SK-N-SH (cell line): ENCODE measurements at regions not wholly inside any gene's neighbourhood (a gene's known extent, or its start where the extent isn't known, plus 50 kb on each side); places are given as distances from the start of the nearest gene placed in this dataset.

ENCODE experiments used
- CTCF ChIA-PET: fragments of 300-600, 350-600 bp; formaldehyde crosslinking; extraction: SDS; loops from one replicate; lab custom pipeline; 2021; lab: Yijun Ruan, JAX
- POLR2A ChIA-PET: fragments of 350-600 bp; sonication (Branson Sonifier 250); formaldehyde crosslinking; extraction: SDS; loops from one replicate; lab custom pipeline; 2020; ENCODE audit warnings: antibody characterized with exemption, inconsistent platforms; lab: Yijun Ruan, JAX
- DNase-seq: peaks from one replicate; pipeline ENCODE4 v3.0.0; 2012
- H2AFZ ChIP-seq: fragments of 200-600 bp; sonication (generic); 2 replicates; pipeline ENCODE4 v1.8.1; 2016; ENCODE audit warnings: antibody characterized with exemption, mild to moderate bottlenecking, low read depth
- H3F3A ChIP-seq: fragments of 200-600 bp; sonication (generic); replicated peaks from 2 replicates; pipeline ENCODE3; 2016; ENCODE audit warnings: antibody characterized with exemption, mild to moderate bottlenecking; ENCODE audit not compliant: insufficient read depth
- H3K27ac ChIP-seq, 2 experiments: fragments of 200-500 bp in 1 of 2; fragments of 200-600 bp in 1 of 2; sonication (Bioruptor generic) in 1 of 2; sonication (generic), shearing (Covaris generic) in 1 of 2; 2 replicates each; pipeline versions ENCODE4 v1.5.1 to v1.6.1; 2014 to 2016; ENCODE audit warnings: low read depth in 2 of 2, inconsistent platforms in 1 of 2, low read length in 1 of 2, mild to moderate bottlenecking in 1 of 2, mixed read lengths in 1 of 2
- H3K27me3 ChIP-seq: fragments of 200-600 bp; sonication (generic), shearing (Covaris generic); 2 replicates; pipeline ENCODE4 v1.6.1; 2016; ENCODE audit warnings: mixed run types; ENCODE audit not compliant: insufficient read depth
- H3K36me3 ChIP-seq, 2 experiments: fragments of 200-500 bp in 1 of 2; fragments of 200-600 bp in 1 of 2; sonication (Bioruptor generic) in 1 of 2; sonication (generic) in 1 of 2; replicated peaks in 1 of 2; 2 replicates each; pipeline versions ENCODE3 to v1.5.1; 2014 to 2016; ENCODE audit warnings: low read length in 1 of 2, mild to moderate bottlenecking in 1 of 2; ENCODE audit not compliant: insufficient read depth in 2 of 2, control insufficient read depth in 1 of 2
- H3K4me1 ChIP-seq, 2 experiments: fragments of 200-500 bp in 1 of 2; fragments of 200-600 bp in 1 of 2; sonication (Bioruptor generic) in 1 of 2; sonication (generic), shearing (Covaris generic) in 1 of 2; 2 replicates each; pipeline versions ENCODE4 v1.5.1 to v1.6.1; 2014 to 2016; ENCODE audit warnings: low read depth in 1 of 2, low read length in 1 of 2, mixed run types in 1 of 2; ENCODE audit not compliant: insufficient read depth in 2 of 2, control insufficient read depth in 1 of 2
- H3K4me2 ChIP-seq: fragments of 200-600 bp; sonication (generic), shearing (Covaris generic); 2 replicates; pipeline ENCODE4 v1.6.1; 2017; ENCODE audit warnings: mixed run types
- H3K4me3 ChIP-seq, 2 experiments: fragments of 200-500 bp in 1 of 2; fragments of 200-600 bp in 1 of 2; sonication (Bioruptor generic) in 1 of 2; sonication (generic), shearing (Covaris generic) in 1 of 2; 2 replicates each; pipeline versions ENCODE4 v1.5.1 to v1.8.1; 2014 to 2016; ENCODE audit warnings: low read depth in 2 of 2, inconsistent platforms in 1 of 2, low read length in 1 of 2, mild to moderate bottlenecking in 1 of 2, mixed read lengths in 1 of 2, moderate library complexity in 1 of 2
- H3K79me2 ChIP-seq: fragments of 200-600 bp; sonication (generic); 2 replicates; pipeline ENCODE4 v1.8.1; 2017; ENCODE audit warnings: mild to moderate bottlenecking; ENCODE audit not compliant: insufficient read depth
- H3K9ac ChIP-seq: fragments of 200-600 bp; sonication (generic); 2 replicates; pipeline ENCODE4 v1.6.1; 2017; ENCODE audit warnings: mixed run types
- H3K9me2 ChIP-seq: fragments of 200-600 bp; sonication (generic); 2 replicates; pipeline ENCODE4 v1.6.1; 2017; ENCODE audit warnings: mixed run types
- H3K9me3 ChIP-seq: fragments of 200-600 bp; sonication (generic); 2 replicates; pipeline ENCODE4 v1.6.1; 2017; ENCODE audit warnings: mixed run types, mild to moderate bottlenecking, moderate library complexity
- H4K20me1 ChIP-seq: fragments of 200-600 bp; sonication (generic); 2 replicates; pipeline ENCODE4 v1.6.1; 2017; ENCODE audit warnings: mild to moderate bottlenecking, mixed run types; ENCODE audit not compliant: insufficient read depth
- CHD2 ChIP-seq: fragments of 150-350 bp; IDR thresholded peaks from 2 replicates; pipeline ENCODE4 v1.6.1; 2018; ENCODE audit warnings: low read length; ENCODE audit not compliant: partially characterized antibody
- ELF1 ChIP-seq: IDR thresholded peaks from 2 replicates; pipeline ENCODE4 v1.4.0; 2012
- EZH2phosphoT487 ChIP-seq: fragments of 200-600 bp; sonication (generic); IDR thresholded peaks from 2 replicates; pipeline ENCODE4 v1.6.1; 2017; ENCODE audit warnings: low read depth, mixed run types, mild to moderate bottlenecking, antibody characterized with exemption, moderate library complexity, borderline replicate concordance
- FOXJ3 ChIP-seq: sonication (generic); formaldehyde crosslinking; IDR thresholded peaks from 2 replicates; pipeline ENCODE4 v1.5.1; 2020; ENCODE audit warnings: mild to moderate bottlenecking, missing genetic modification reagents
- MEF2A ChIP-seq: IDR thresholded peaks from 2 replicates; pipeline ENCODE4 v1.4.0; 2012; ENCODE audit warnings: low read depth, borderline replicate concordance
- POLR2AphosphoS5 ChIP-seq: IDR thresholded peaks from 2 replicates; pipeline ENCODE4 v1.6.1; 2012; ENCODE audit warnings: low read depth, low read length
- RCOR1 ChIP-seq: fragments of 150-350 bp; IDR thresholded peaks from 2 replicates; pipeline ENCODE4 v1.6.1; 2017; ENCODE audit warnings: antibody characterized with exemption, low read length
- RXRA ChIP-seq: IDR thresholded peaks from 2 replicates; pipeline ENCODE4 v1.4.0; 2012; ENCODE audit warnings: low read depth, mild to moderate bottlenecking, borderline replicate concordance
- WGBS: methylation state at CpG from one replicate; pipeline ENCODE4 v1.1.6; 2017; ENCODE audit warnings: low lambda C conversion rate; 5-methylcytosine and 5-hydroxymethylcytosine counted together
- TF ChIP-seq, protein P1 (sequence below): fragments of 150-350 bp; IDR thresholded peaks from 2 replicates; pipeline ENCODE4 v1.6.1; 2016; ENCODE audit warnings: mild to moderate bottlenecking, low read depth, low read length
- TF ChIP-seq, protein P2 (sequence below): IDR thresholded peaks from 2 replicates; pipeline ENCODE4 v1.4.0; 2012; ENCODE audit warnings: low read depth
- TF ChIP-seq, protein P3 (sequence below): IDR thresholded peaks from 2 replicates; pipeline ENCODE4; 2012
- TF ChIP-seq, protein P4 (sequence below): fragments of 200-600 bp; sonication (generic); IDR thresholded peaks from 2 replicates; pipeline ENCODE4 v1.6.1; 2017; ENCODE audit warnings: antibody characterized with exemption, mild to moderate bottlenecking, moderate library complexity

GRCh38 chr1:60311838-60312237, 238.3 kb upstream of the C1orf87 start:
- Histone ChIP-seq H3K36me3 (no peaks in the 10 kb centered on the region), H2AFZ (no peak overlapping the region), H3K79me2 (no peaks in the 10 kb centered on the region), H3K9ac (no peak overlapping the region), H3K27ac (no peak overlapping the region), H3F3A (no peaks in the 10 kb centered on the region)
- ChIA-PET POLR2A (no interaction called here), CTCF (interaction anchor here (1.1 kb wide), 1 partner anchor 11 kb away, joined by 3 read pairs; no protein-coding TSS in a partner anchor)
- TF ChIP-seq, protein P1, sequence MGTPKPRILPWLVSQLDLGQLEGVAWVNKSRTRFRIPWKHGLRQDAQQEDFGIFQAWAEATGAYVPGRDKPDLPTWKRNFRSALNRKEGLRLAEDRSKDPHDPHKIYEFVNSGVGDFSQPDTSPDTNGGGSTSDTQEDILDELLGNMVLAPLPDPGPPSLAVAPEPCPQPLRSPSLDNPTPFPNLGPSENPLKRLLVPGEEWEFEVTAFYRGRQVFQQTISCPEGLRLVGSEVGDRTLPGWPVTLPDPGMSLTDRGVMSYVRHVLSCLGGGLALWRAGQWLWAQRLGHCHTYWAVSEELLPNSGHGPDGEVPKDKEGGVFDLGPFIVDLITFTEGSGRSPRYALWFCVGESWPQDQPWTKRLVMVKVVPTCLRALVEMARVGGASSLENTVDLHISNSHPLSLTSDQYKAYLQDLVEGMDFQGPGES, result no peak
- no peak for TF ChIP-seq RXRA
- TF ChIP-seq EZH2phosphoT487, result no peak
- no peak for TF ChIP-seq ELF1
- no peak for TF ChIP-seq CHD2
- TF ChIP-seq, all 33 proteins: peak for 0
- Histone ChIP-seq H3K4me1 (no peaks in the 10 kb centered on the region), H3K27me3 (no peaks in the 10 kb centered on the region), H4K20me1 (no peaks in the 10 kb centered on the region), H3K4me3 (no peak overlapping the region), H3K9me2 (no peaks in the 10 kb centered on the region), H3K4me2 (no peak overlapping the region), H3K9me3 (no peaks in the 10 kb centered on the region)
- DNase-seq, result no peak

GRCh38 chr1:60299581-60299980, 226.0 kb upstream of the C1orf87 start:
- H3K27me3 ChIP-seq, result no peaks in the 10 kb centered on the region
- no peaks in the 10 kb centered on the region for H4K20me1 ChIP-seq
- no peaks in the 10 kb centered on the region for H3K9me3 ChIP-seq
- DNase-seq, result no peak
- H3K4me1 ChIP-seq, result peaks cover 0 to 3% of the 10 kb centered on the region in 2 experiments; a peak in 2 of 4 replicates
- WGBS, result 41% methylated on average over 5 of the region's 5 CpGs
- no peak for TF ChIP-seq POLR2AphosphoS5
- TF ChIP-seq ELF1, result no peak
- TF ChIP-seq RCOR1, result no peak
- TF ChIP-seq FOXJ3 (CRISPR knock-in tag), result no peak
- no peak for TF ChIP-seq MEF2A
- TF ChIP-seq, protein P2, sequence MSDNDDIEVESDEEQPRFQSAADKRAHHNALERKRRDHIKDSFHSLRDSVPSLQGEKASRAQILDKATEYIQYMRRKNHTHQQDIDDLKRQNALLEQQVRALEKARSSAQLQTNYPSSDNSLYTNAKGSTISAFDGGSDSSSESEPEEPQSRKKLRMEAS, result no peak
- TF ChIP-seq, protein P1, result no peak
- TF ChIP-seq, protein P3, sequence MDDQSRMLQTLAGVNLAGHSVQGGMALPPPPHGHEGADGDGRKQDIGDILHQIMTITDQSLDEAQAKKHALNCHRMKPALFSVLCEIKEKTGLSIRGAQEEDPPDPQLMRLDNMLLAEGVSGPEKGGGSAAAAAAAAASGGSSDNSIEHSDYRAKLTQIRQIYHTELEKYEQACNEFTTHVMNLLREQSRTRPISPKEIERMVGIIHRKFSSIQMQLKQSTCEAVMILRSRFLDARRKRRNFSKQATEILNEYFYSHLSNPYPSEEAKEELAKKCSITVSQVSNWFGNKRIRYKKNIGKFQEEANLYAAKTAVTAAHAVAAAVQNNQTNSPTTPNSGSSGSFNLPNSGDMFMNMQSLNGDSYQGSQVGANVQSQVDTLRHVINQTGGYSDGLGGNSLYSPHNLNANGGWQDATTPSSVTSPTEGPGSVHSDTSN, result no peak
- TF ChIP-seq, protein P4, sequence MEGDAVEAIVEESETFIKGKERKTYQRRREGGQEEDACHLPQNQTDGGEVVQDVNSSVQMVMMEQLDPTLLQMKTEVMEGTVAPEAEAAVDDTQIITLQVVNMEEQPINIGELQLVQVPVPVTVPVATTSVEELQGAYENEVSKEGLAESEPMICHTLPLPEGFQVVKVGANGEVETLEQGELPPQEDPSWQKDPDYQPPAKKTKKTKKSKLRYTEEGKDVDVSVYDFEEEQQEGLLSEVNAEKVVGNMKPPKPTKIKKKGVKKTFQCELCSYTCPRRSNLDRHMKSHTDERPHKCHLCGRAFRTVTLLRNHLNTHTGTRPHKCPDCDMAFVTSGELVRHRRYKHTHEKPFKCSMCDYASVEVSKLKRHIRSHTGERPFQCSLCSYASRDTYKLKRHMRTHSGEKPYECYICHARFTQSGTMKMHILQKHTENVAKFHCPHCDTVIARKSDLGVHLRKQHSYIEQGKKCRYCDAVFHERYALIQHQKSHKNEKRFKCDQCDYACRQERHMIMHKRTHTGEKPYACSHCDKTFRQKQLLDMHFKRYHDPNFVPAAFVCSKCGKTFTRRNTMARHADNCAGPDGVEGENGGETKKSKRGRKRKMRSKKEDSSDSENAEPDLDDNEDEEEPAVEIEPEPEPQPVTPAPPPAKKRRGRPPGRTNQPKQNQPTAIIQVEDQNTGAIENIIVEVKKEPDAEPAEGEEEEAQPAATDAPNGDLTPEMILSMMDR, result no peak
- ChIA-PET POLR2A (no interaction called here), CTCF (interaction anchor here (0.6 to 0.9 kb wide), 3 partner anchors 18 to 450 kb away, joined by 3 to 5 read pairs (median 3); no protein-coding TSS in a partner anchor)
- no peak overlapping the region for H3K27ac ChIP-seq
- H3K4me3 ChIP-seq, result no peak overlapping the region; a peak in 1 of 4 replicates
- H3F3A ChIP-seq, result no peaks in the 10 kb centered on the region
- H3K36me3 ChIP-seq, result no peaks in the 10 kb centered on the region
- H3K9ac ChIP-seq, result no peak overlapping the region
- no peaks in the 10 kb centered on the region for H3K9me2 ChIP-seq
- H3K4me2 ChIP-seq, result no peak overlapping the region
- H2AFZ ChIP-seq, result no peak overlapping the region
- H3K79me2 ChIP-seq, result no peaks in the 10 kb centered on the region
